Gastrocnemius medialis (tissue), 4 donors: ENCODE measurements at regions not wholly inside any gene's neighbourhood (a gene's known extent, or its start where the extent isn't known, plus 50 kb on each side); places are given as distances from the start of the nearest gene placed in this dataset.

ENCODE experiments used
- CTCF ChIP-seq, 5 experiments: fragments of 450-650 bp in 3 of 5; fragments of 200-600 bp in 2 of 5; sonication (generic) in 2 of 5; IDR thresholded peaks in 4 of 5; conservative IDR thresholded peaks in 1 of 5; 1 replicate in 4 of 5; 2 replicates in 1 of 5; pipeline ENCODE4 v1.5.1; 2016 to 2019; ENCODE audit warnings: antibody characterized with exemption in 5 of 5, mild to moderate bottlenecking in 3 of 5, moderate library complexity in 3 of 5
- POLR2A ChIP-seq, 2 donors: fragments of 450-650 bp; IDR thresholded peaks; one replicate each; pipeline ENCODE4 v1.6.1; 2017; ENCODE audit warnings: antibody characterized with exemption in 2 of 2, mild to moderate bottlenecking in 2 of 2, moderate library complexity in 2 of 2

GRCh38 chr17:70256751-70257150 lies 87.4 kb downstream of the KCNJ2 start:
- TF ChIP-seq POLR2A (IDR thresholded peaks at IDR 0.05) (no peak), CTCF (IDR thresholded peaks at IDR 0.05 in 4 of 5, conservative IDR thresholded peaks at IDR 0.05 in 1 of 5) (no peak)
